ENCODE measurements at regions not wholly inside any gene's neighbourhood (a gene's known extent, or its start where the extent isn't known, plus 50 kb on each side); places are given as distances from the start of the nearest gene placed in this dataset.

GRCh38 chr2:59892398-59892797 is 661.1 kb downstream of the BCL11A start:
- ChIA-PET CTCF (no interaction called here), POLR2A (no interaction called here), SMC1A (ENCODE audit: uncharacterized antibody, unreplicated experiment) (no interaction called here), RAD21 (ENCODE audit: unreplicated experiment) (no interaction called here)
- Histone ChIP-seq H2AFZ (ENCODE audit: control insufficient read depth, low read depth, low read length) (no peak overlapping the region), H3K27me3 (replicated peaks in 1 of 2; ENCODE audit: control insufficient read depth in 2 of 2, insufficient read depth in 2 of 2, low read length in 1 of 2) (no peaks in the 10 kb centered on the region), H3K9me3 (replicated peaks; ENCODE audit: control insufficient read depth, insufficient read depth, low read length) (no peaks in the 10 kb centered on the region; the same call in 2 of the 3 replicates), H3K27ac (ENCODE audit: control insufficient read depth, insufficient read depth) (no peak overlapping the region), H3K4me3 (no peak overlapping the region), H3K4me1 (ENCODE audit: control insufficient read depth, insufficient read depth, low read length) (peaks cover 9% of the 10 kb centered on the region; the same call in 1 of the 2 replicates), H4K20me1 (ENCODE audit: control insufficient read depth, insufficient read depth) (no peaks in the 10 kb centered on the region), H3K79me2 (ENCODE audit: control insufficient read depth, insufficient read depth, low read length) (no peaks in the 10 kb centered on the region), H3K36me3 (ENCODE audit: control insufficient read depth in 2 of 2, insufficient read depth in 2 of 2, low read length in 1 of 2) (no peaks in the 10 kb centered on the region), H3K4me2 (ENCODE audit: control insufficient read depth, insufficient read depth) (no peak overlapping the region), H3K9ac (ENCODE audit: control insufficient read depth, insufficient read depth, low read length) (no peak overlapping the region)
- ATAC-seq (no peak), DNase-seq (ENCODE audit: low read depth, low spot score) (no peak), FAIRE-seq (no peak)
- BruUV-seq (replicated peaks): no TSS peak
- 30% methylated on average over 5 of the region's 5 CpGs for WGBS (ENCODE audit: insufficient coverage, insufficient replicate concordance, low lambda C conversion rate, missing lambda C conversion rate)
- TF ChIP-seq NR2F1 (conservative IDR thresholded peaks at IDR 0.05): no peak
- TF ChIP-seq BRCA1 (IDR thresholded peaks at IDR 0.05; ENCODE audit: low read depth, low read length): no peak
- TF ChIP-seq RFX5 (IDR thresholded peaks at IDR 0.05; ENCODE audit: low read depth, low read length): no peak
- no peak for TF ChIP-seq PKNOX1 (IDR thresholded peaks at IDR 0.05)
- TF ChIP-seq ZBTB40 (IDR thresholded peaks at IDR 0.05; ENCODE audit: borderline replicate concordance): no peak
- TF ChIP-seq ATF7 (IDR thresholded peaks at IDR 0.05; ENCODE audit: low read depth): no peak
- TF ChIP-seq, protein P1, sequence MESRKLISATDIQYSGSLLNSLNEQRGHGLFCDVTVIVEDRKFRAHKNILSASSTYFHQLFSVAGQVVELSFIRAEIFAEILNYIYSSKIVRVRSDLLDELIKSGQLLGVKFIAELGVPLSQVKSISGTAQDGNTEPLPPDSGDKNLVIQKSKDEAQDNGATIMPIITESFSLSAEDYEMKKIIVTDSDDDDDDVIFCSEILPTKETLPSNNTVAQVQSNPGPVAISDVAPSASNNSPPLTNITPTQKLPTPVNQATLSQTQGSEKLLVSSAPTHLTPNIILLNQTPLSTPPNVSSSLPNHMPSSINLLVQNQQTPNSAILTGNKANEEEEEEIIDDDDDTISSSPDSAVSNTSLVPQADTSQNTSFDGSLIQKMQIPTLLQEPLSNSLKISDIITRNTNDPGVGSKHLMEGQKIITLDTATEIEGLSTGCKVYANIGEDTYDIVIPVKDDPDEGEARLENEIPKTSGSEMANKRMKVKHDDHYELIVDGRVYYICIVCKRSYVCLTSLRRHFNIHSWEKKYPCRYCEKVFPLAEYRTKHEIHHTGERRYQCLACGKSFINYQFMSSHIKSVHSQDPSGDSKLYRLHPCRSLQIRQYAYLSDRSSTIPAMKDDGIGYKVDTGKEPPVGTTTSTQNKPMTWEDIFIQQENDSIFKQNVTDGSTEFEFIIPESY (IDR thresholded peaks at IDR 0.05): no peak
- TF ChIP-seq SMAD1 (IDR thresholded peaks at IDR 0.05; ENCODE audit: low read depth, partially characterized antibody): no peak
- in situ Hi-C loops (cut with MboI) (no loop called here), intact Hi-C loops (cut with micrococcal nuclease; ENCODE audit: unreplicated experiment) (no loop called here)

Measured in GM12878 (cell line).